ENCODE measurements at regions not wholly inside any gene's neighbourhood (a gene's known extent, or its start where the extent isn't known, plus 50 kb on each side); places are given as distances from the start of the nearest gene placed in this dataset.

GRCh38 chr15:67892559-67893377 is 52.9 kb upstream of the RNU6-1 start:
- no peak for DNase-seq

GRCh38 chr15:67895237-67895636 is 55.4 kb upstream of the RNU6-1 start:
- DNase-seq, result no peak

- DNase-seq, result no peak
Observed at GRCh38 chr15:67897646-67898339, 57.9 kb upstream of the RNU6-1 start.

GRCh38 chr15:67899596-67900283 is 59.9 kb upstream of the RNU6-1 start:
- DNase-seq, result no peak

GRCh38 chr15:67900621-67901147 is 60.8 kb upstream of the RNU6-1 start:
- no peak for DNase-seq

GRCh38 chr15:67901922-67902321 is 62.1 kb upstream of the RNU6-1 start:
- no peak for DNase-seq

- DNase-seq, result no peak
Observed at GRCh38 chr15:67902579-67903009, 62.7 kb upstream of the RNU6-1 start.

GRCh38 chr15:67903708-67904107 is 63.9 kb upstream of the RNU6-1 start:
- no peak for DNase-seq

GRCh38 chr15:67905628-67906027 is 65.8 kb upstream of the RNU6-1 start:
- DNase-seq, result no peak

- DNase-seq, result no peak
Observed at GRCh38 chr15:67906382-67906781, 66.5 kb upstream of the RNU6-1 start.

GRCh38 chr15:67907184-67907723 is 67.4 kb upstream of the RNU6-1 start:
- no peak for DNase-seq

GRCh38 chr15:67908756-67909155 is 68.9 kb upstream of the RNU6-1 start:
- DNase-seq, result no peak

- no peak for DNase-seq
Observed at GRCh38 chr15:67911727-67912126, 71.9 kb upstream of the RNU6-1 start.

GRCh38 chr15:67914028-67914427 is 74.2 kb upstream of the RNU6-1 start:
- no peak for DNase-seq

- peak; percentile 76 for DNase-seq
Observed at GRCh38 chr15:67914537-67915460, 75.0 kb upstream of the RNU6-1 start.

- DNase-seq, result peak; percentile 81
Observed at GRCh38 chr15:67915461-67916374, 75.9 kb upstream of the RNU6-1 start.

- DNase-seq, result no peak
Observed at GRCh38 chr15:67916565-67916964, 76.7 kb upstream of the RNU6-1 start.

- no peak for DNase-seq
Observed at GRCh38 chr15:67917037-67917436, 77.2 kb upstream of the RNU6-1 start.

- no peak for DNase-seq
Observed at GRCh38 chr15:67917636-67918035, 77.8 kb upstream of the RNU6-1 start.

GRCh38 chr15:67918205-67918861 is 78.5 kb upstream of the RNU6-1 start:
- no peak for DNase-seq
